Gastrocnemius medialis (tissue), 4 donors: ENCODE measurements at regions not wholly inside any gene's neighbourhood (a gene's known extent, or its start where the extent isn't known, plus 50 kb on each side); places are given as distances from the start of the nearest gene placed in this dataset.

Experiments used
- CTCF ChIP-seq, 5 experiments: fragments of 450-650 bp in 3 of 5; fragments of 200-600 bp in 2 of 5; sonication (generic) in 2 of 5; IDR thresholded peaks in 4 of 5; conservative IDR thresholded peaks in 1 of 5; 1 replicate in 4 of 5; 2 replicates in 1 of 5; pipeline ENCODE4 v1.5.1; 2016 to 2019; ENCODE audit warnings: antibody characterized with exemption in 5 of 5, mild to moderate bottlenecking in 3 of 5, moderate library complexity in 3 of 5
- POLR2A ChIP-seq, 2 donors: fragments of 450-650 bp; IDR thresholded peaks; one replicate each; pipeline ENCODE4 v1.6.1; 2017; ENCODE audit warnings: antibody characterized with exemption in 2 of 2, mild to moderate bottlenecking in 2 of 2, moderate library complexity in 2 of 2

- no peak for TF ChIP-seq CTCF (IDR thresholded peaks at IDR 0.05 in 4 of 5, conservative IDR thresholded peaks at IDR 0.05 in 1 of 5)
- no peak for TF ChIP-seq POLR2A (IDR thresholded peaks at IDR 0.05)
Observed at GRCh38 chr9:89829346-89829745, 224.5 kb downstream of the GADD45G start.
